ENCODE measurements at regions not wholly inside any gene's neighbourhood (a gene's known extent, or its start where the extent isn't known, plus 50 kb on each side); places are given as distances from the start of the nearest gene placed in this dataset.

- Mint-ChIP-seq H3K4me1 (peaks cover 22% of the 10 kb centered on the region), H3K9me3 (no peaks in the 10 kb centered on the region), H3K36me3 (no peaks in the 10 kb centered on the region), H3K27ac (no peak overlapping the region), H3K27me3 (ENCODE audit: insufficient read depth, low read depth) (peaks cover 16% of the 10 kb centered on the region), H3K4me3 (no peak overlapping the region)
- no peak overlapping the region for H3K9ac ChIP-seq
- H3K36me3 ChIP-seq, result no peaks in the 10 kb centered on the region
- no peak overlapping the region for H2AFZ ChIP-seq (replicated peaks)
- no peaks in the 10 kb centered on the region for H3K79me2 ChIP-seq (ENCODE audit: low read depth)
- H3K4me2 ChIP-seq, result no peak overlapping the region
- H3K4me3 ChIP-seq, result no peak overlapping the region
- TF ChIP-seq EZH2phosphoT487 (IDR thresholded peaks at IDR 0.05), result no peak
- TF ChIP-seq EZH2 (IDR thresholded peaks at IDR 0.05), result no peak
- TF ChIP-seq CTCF (IDR thresholded peaks at IDR 0.05), result no peak
- no peak for DNase-seq (ENCODE audit: low spot score)
- H3K27me3 ChIP-seq, result peaks cover 17% of the 10 kb centered on the region
- H3K4me1 ChIP-seq, result peaks cover 15% of the 10 kb centered on the region
- H3F3A ChIP-seq (ENCODE audit: low read depth), result peaks cover 3% of the 10 kb centered on the region
- no peak overlapping the region for H3K27ac ChIP-seq
- no peaks in the 10 kb centered on the region for H3K9me3 ChIP-seq (ENCODE audit: low read depth)
- H4K20me1 ChIP-seq (ENCODE audit: low read depth), result peaks cover 9% of the 10 kb centered on the region
These were observed 57.6 kb upstream of the B3GAT1 start for GRCh38 chr11:134469627-134470026.

- peaks cover 26% of the 10 kb centered on the region for H3K4me1 Mint-ChIP-seq
- no peak for TF ChIP-seq CTCF (IDR thresholded peaks at IDR 0.05)
- no peak for TF ChIP-seq EZH2phosphoT487 (IDR thresholded peaks at IDR 0.05)
- no peak for TF ChIP-seq EZH2 (IDR thresholded peaks at IDR 0.05)
- H3K9me3 Mint-ChIP-seq, result no peaks in the 10 kb centered on the region
- Histone ChIP-seq H3K27me3 (peaks cover 17% of the 10 kb centered on the region), H3K4me1 (peaks cover 23% of the 10 kb centered on the region), H3K27ac (no peak overlapping the region), H3K79me2 (ENCODE audit: low read depth) (no peaks in the 10 kb centered on the region), H3K36me3 (no peaks in the 10 kb centered on the region), H3K4me3 (no peak overlapping the region), H3F3A (ENCODE audit: low read depth) (peaks cover 3% of the 10 kb centered on the region), H3K4me2 (no peak overlapping the region), H3K9me3 (ENCODE audit: low read depth) (no peaks in the 10 kb centered on the region), H4K20me1 (ENCODE audit: low read depth) (peaks cover 9% of the 10 kb centered on the region), H2AFZ (replicated peaks) (no peak overlapping the region), H3K9ac (no peak overlapping the region)
- DNase-seq (ENCODE audit: low spot score), result no peak
- H3K4me3 Mint-ChIP-seq, result no peak overlapping the region
- peaks cover 16% of the 10 kb centered on the region for H3K27me3 Mint-ChIP-seq (ENCODE audit: insufficient read depth, low read depth)
- no peak overlapping the region for H3K27ac Mint-ChIP-seq
- no peaks in the 10 kb centered on the region for H3K36me3 Mint-ChIP-seq
These were observed 56.8 kb upstream of the B3GAT1 start for GRCh38 chr11:134468796-134469195.

DNA sequence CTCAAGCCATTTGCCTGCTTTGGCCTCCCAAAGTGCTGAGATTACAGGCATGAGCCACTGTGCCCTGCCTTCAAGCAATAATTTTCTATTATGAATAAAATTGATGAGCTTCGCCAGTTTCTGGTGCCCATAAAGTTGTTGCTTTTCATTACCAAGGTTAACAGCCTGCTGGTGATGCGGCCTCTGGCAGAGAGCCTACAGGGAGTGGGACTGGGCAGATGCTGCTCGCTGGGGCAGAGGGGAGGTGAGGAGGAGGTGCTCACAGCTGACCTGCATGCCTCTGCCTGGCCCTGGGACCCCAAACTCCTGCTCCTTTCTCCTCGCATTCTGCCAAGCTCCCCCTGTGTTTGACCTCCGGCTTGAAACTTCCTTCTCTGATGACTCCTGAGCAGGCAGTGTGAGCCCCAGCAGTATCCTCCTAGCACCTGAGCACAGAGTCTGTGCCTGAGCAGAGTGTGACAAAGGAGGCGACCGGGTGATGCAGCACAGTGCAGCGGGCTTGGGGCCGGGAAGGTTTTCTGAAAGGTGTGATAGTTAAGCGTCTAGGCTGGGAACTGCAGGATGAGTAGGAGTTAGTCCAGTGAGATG, 56.1 kb upstream of the B3GAT1 start:
- Mint-ChIP-seq H3K4me3 (peak overlapping the region; percentile 10), H3K36me3 (no peaks in the 10 kb centered on the region), H3K27ac (no peak overlapping the region), H3K9me3 (no peaks in the 10 kb centered on the region), H3K4me1 (peaks cover 26% of the 10 kb centered on the region), H3K27me3 (ENCODE audit: insufficient read depth, low read depth) (peaks cover 12% of the 10 kb centered on the region)
- no peaks in the 10 kb centered on the region for H3K9me3 ChIP-seq (ENCODE audit: low read depth)
- no peaks in the 10 kb centered on the region for H3K79me2 ChIP-seq (ENCODE audit: low read depth)
- H4K20me1 ChIP-seq (ENCODE audit: low read depth), result peaks cover 9% of the 10 kb centered on the region
- H3K4me2 ChIP-seq, result no peak overlapping the region
- DNase-seq (ENCODE audit: low spot score), result no peak
- H3K4me3 ChIP-seq, result no peak overlapping the region
- no peak overlapping the region for H3K9ac ChIP-seq
- peaks cover 26% of the 10 kb centered on the region for H3K4me1 ChIP-seq
- H3K36me3 ChIP-seq, result no peaks in the 10 kb centered on the region
- TF ChIP-seq CTCF (IDR thresholded peaks at IDR 0.05), result no peak
- H3K27ac ChIP-seq, result no peak overlapping the region
- H2AFZ ChIP-seq (replicated peaks), result no peak overlapping the region
- H3F3A ChIP-seq (ENCODE audit: low read depth), result peaks cover 3% of the 10 kb centered on the region
- H3K27me3 ChIP-seq, result peaks cover 17% of the 10 kb centered on the region
